Immature natural killer cell (primary cell): ENCODE measurements at regions not wholly inside any gene's neighbourhood (a gene's known extent, or its start where the extent isn't known, plus 50 kb on each side); places are given as distances from the start of the nearest gene placed in this dataset.
"Not testable (repeated sequence)": the region's sequence is repeated elsewhere in the genome, so short reads cannot be mapped to it uniquely, and the experiment has no call there.

Experiments used
- DNase-seq, 3 donors: peaks; one replicate each; pipeline ENCODE4 v3.0.0; 2022; ENCODE audit warnings: mixed read lengths in 1 of 3
- H3K27ac Mint-ChIP-seq, 6 donors: one replicate each; pipeline ENCODE4 v1.8.0; 2020; ENCODE audit warnings: mixed read lengths in 6 of 6, mild to moderate bottlenecking in 5 of 6, inconsistent platforms in 4 of 6, moderate library complexity in 3 of 6
- H3K27me3 Mint-ChIP-seq, 3 donors: one replicate each; pipeline ENCODE4 v1.8.0; 2020 to 2021; ENCODE audit warnings: low read depth in 3 of 3, mild to moderate bottlenecking in 3 of 3, mixed read lengths in 3 of 3, moderate library complexity in 3 of 3, inconsistent platforms in 1 of 3
- H3K36me3 Mint-ChIP-seq, 3 donors: one replicate each; pipeline ENCODE4 v1.8.0; 2020; ENCODE audit warnings: mixed read lengths in 3 of 3, inconsistent platforms in 2 of 3, mild to moderate bottlenecking in 2 of 3
- H3K4me1 Mint-ChIP-seq, 2 donors: one replicate each; pipeline ENCODE4 v1.8.0; 2020; ENCODE audit warnings: inconsistent platforms in 2 of 2, mild to moderate bottlenecking in 2 of 2, mixed read lengths in 2 of 2, moderate library complexity in 1 of 2
- H3K4me3 Mint-ChIP-seq, 5 donors: one replicate each; pipeline ENCODE4 v1.8.0; 2020; ENCODE audit warnings: mild to moderate bottlenecking in 5 of 5, mixed read lengths in 5 of 5, inconsistent platforms in 3 of 5, moderate library complexity in 3 of 5
- H3K9me3 Mint-ChIP-seq, 6 donors: one replicate each; pipeline ENCODE4 v1.8.0; 2020; ENCODE audit warnings: mild to moderate bottlenecking in 6 of 6, mixed read lengths in 6 of 6, inconsistent platforms in 4 of 6, moderate library complexity in 3 of 6

- no peak for DNase-seq
- Mint-ChIP-seq H3K27ac (no peak overlapping the region), H3K27me3 (peaks cover 0 to 4% (median 1%) of the 10 kb centered on the region in 3 donors), H3K4me1 (no peaks in the 10 kb centered on the region), H3K36me3 (peaks cover 0 to 3% (median 0%) of the 10 kb centered on the region in 3 donors), H3K9me3 (peaks cover 0 to 2% (median 0%) of the 10 kb centered on the region in 6 donors), H3K4me3 (no peak overlapping the region)
Observed at GRCh38 chr15:67925182-67925581, 85.3 kb upstream of the RNU6-1 start.

- no peak for DNase-seq
- Mint-ChIP-seq H3K27ac (no peak overlapping the region), H3K27me3 (peaks cover 0 to 9% (median 1%) of the 10 kb centered on the region in 3 donors), H3K36me3 (peaks cover 0 to 3% (median 0%) of the 10 kb centered on the region in 3 donors), H3K4me3 (no peak overlapping the region), H3K9me3 (peaks cover 0 to 2% (median 0%) of the 10 kb centered on the region in 6 donors), H3K4me1 (no peaks in the 10 kb centered on the region)
Observed at GRCh38 chr15:67927501-67928168, 87.8 kb upstream of the RNU6-1 start.

GRCh38 chr15:67928666-67929065, 88.8 kb upstream of the RNU6-1 start:
- no peaks in the 10 kb centered on the region for H3K4me1 Mint-ChIP-seq
- H3K27me3 Mint-ChIP-seq: peaks cover 0 to 12% (median 3%) of the 10 kb centered on the region in 3 donors
- no peak overlapping the region for H3K27ac Mint-ChIP-seq
- no peak overlapping the region for H3K4me3 Mint-ChIP-seq
- no peak for DNase-seq
- H3K9me3 Mint-ChIP-seq: peaks cover 0 to 2% (median 0%) of the 10 kb centered on the region in 6 donors
- peaks cover 0 to 3% (median 0%) of the 10 kb centered on the region in 3 donors for H3K36me3 Mint-ChIP-seq

GRCh38 chr15:67930720-67931119, 90.9 kb upstream of the RNU6-1 start:
- Mint-ChIP-seq H3K36me3 (no peaks in the 10 kb centered on the region), H3K9me3 (peaks cover 0 to 2% (median 0%) of the 10 kb centered on the region in 6 donors), H3K27me3 (peaks cover 0 to 12% (median 3%) of the 10 kb centered on the region in 3 donors), H3K4me1 (no peaks in the 10 kb centered on the region), H3K27ac (no peak overlapping the region), H3K4me3 (no peak overlapping the region)
- DNase-seq: no peak

GRCh38 chr15:67931861-67932260, 92.0 kb upstream of the RNU6-1 start:
- H3K4me3 Mint-ChIP-seq: no peak overlapping the region
- no peak for DNase-seq
- H3K27ac Mint-ChIP-seq: no peak overlapping the region
- no peaks in the 10 kb centered on the region for H3K9me3 Mint-ChIP-seq
- no peaks in the 10 kb centered on the region for H3K36me3 Mint-ChIP-seq
- H3K27me3 Mint-ChIP-seq: peaks cover 0 to 12% (median 3%) of the 10 kb centered on the region in 3 donors
- no peaks in the 10 kb centered on the region for H3K4me1 Mint-ChIP-seq

GRCh38 chr15:67934126-67934525, 94.3 kb upstream of the RNU6-1 start:
- H3K9me3 Mint-ChIP-seq: not testable (repeated sequence)

GRCh38 chr15:67935244-67935643, 95.4 kb upstream of the RNU6-1 start:
- H3K36me3 Mint-ChIP-seq: no peaks in the 10 kb centered on the region
- H3K9me3 Mint-ChIP-seq: no peaks in the 10 kb centered on the region
- H3K27me3 Mint-ChIP-seq: peaks cover 0 to 7% (median 3%) of the 10 kb centered on the region in 3 donors
- H3K4me3 Mint-ChIP-seq: no peak overlapping the region
- H3K4me1 Mint-ChIP-seq: no peaks in the 10 kb centered on the region
- H3K27ac Mint-ChIP-seq: no peak overlapping the region
- DNase-seq: no peak

More at GRCh38 chr15:67934126-67934525, 94.3 kb upstream of the RNU6-1 start:
- DNase-seq, H3K27ac Mint-ChIP-seq, H3K4me3 Mint-ChIP-seq, H3K36me3 Mint-ChIP-seq, H3K4me1 Mint-ChIP-seq, H3K27me3 Mint-ChIP-seq: not testable (repeated sequence)

GRCh38 chr15:67936258-67936657, 96.4 kb upstream of the RNU6-1 start:
- no peak for DNase-seq
- H3K27ac Mint-ChIP-seq: no peak overlapping the region
- H3K36me3 Mint-ChIP-seq: no peaks in the 10 kb centered on the region
- H3K9me3 Mint-ChIP-seq: no peaks in the 10 kb centered on the region
- no peaks in the 10 kb centered on the region for H3K4me1 Mint-ChIP-seq
- no peak overlapping the region for H3K4me3 Mint-ChIP-seq
- H3K27me3 Mint-ChIP-seq: peaks cover 0 to 7% (median 3%) of the 10 kb centered on the region in 3 donors

- H3K27me3 Mint-ChIP-seq: peaks cover 0 to 3% (median 3%) of the 10 kb centered on the region in 3 donors
- no peaks in the 10 kb centered on the region for H3K36me3 Mint-ChIP-seq
- DNase-seq: no peak
- H3K4me3 Mint-ChIP-seq: no peak overlapping the region
- H3K27ac Mint-ChIP-seq: no peak overlapping the region
- no peaks in the 10 kb centered on the region for H3K9me3 Mint-ChIP-seq
- H3K4me1 Mint-ChIP-seq: no peaks in the 10 kb centered on the region
Observed at GRCh38 chr15:67937153-67937761, 97.4 kb upstream of the RNU6-1 start.

- not testable (repeated sequence) for H3K4me3 Mint-ChIP-seq, H3K27me3 Mint-ChIP-seq, DNase-seq, H3K4me1 Mint-ChIP-seq, H3K36me3 Mint-ChIP-seq, H3K27ac Mint-ChIP-seq, H3K9me3 Mint-ChIP-seq
Observed at GRCh38 chr15:67939179-67939578, 99.3 kb upstream of the RNU6-1 start.

- not testable (repeated sequence) for H3K4me3 Mint-ChIP-seq, H3K27ac Mint-ChIP-seq, H3K36me3 Mint-ChIP-seq, H3K27me3 Mint-ChIP-seq, DNase-seq, H3K4me1 Mint-ChIP-seq, H3K9me3 Mint-ChIP-seq
Observed at GRCh38 chr15:67939588-67940323, 99.9 kb upstream of the RNU6-1 start.

- H3K4me3 Mint-ChIP-seq: no peak overlapping the region
Observed at GRCh38 chr15:67940324-67940719, 100.5 kb upstream of the RNU6-1 start.

GRCh38 chr15:67941648-67942310, 101.9 kb upstream of the RNU6-1 start:
- DNase-seq: no peak
- Mint-ChIP-seq H3K27ac (no peak overlapping the region), H3K9me3 (no peaks in the 10 kb centered on the region), H3K4me3 (no peak overlapping the region), H3K36me3 (no peaks in the 10 kb centered on the region), H3K4me1 (no peaks in the 10 kb centered on the region), H3K27me3 (no peaks in the 10 kb centered on the region)

More at GRCh38 chr15:67940324-67940719, 100.5 kb upstream of the RNU6-1 start:
- no peaks in the 10 kb centered on the region for H3K36me3 Mint-ChIP-seq
- H3K4me1 Mint-ChIP-seq: no peaks in the 10 kb centered on the region
- DNase-seq: no peak
- no peak overlapping the region for H3K27ac Mint-ChIP-seq
- no peaks in the 10 kb centered on the region for H3K27me3 Mint-ChIP-seq
- no peaks in the 10 kb centered on the region for H3K9me3 Mint-ChIP-seq

GRCh38 chr15:67943475-67943874, 103.6 kb upstream of the RNU6-1 start:
- Mint-ChIP-seq H3K27ac (no peak overlapping the region), H3K4me3 (no peak overlapping the region), H3K4me1 (no peaks in the 10 kb centered on the region), H3K9me3 (no peaks in the 10 kb centered on the region), H3K36me3 (no peaks in the 10 kb centered on the region), H3K27me3 (no peaks in the 10 kb centered on the region)
- DNase-seq: no peak
